ENCODE measurements at regions not wholly inside any gene's neighbourhood (a gene's known extent, or its start where the extent isn't known, plus 50 kb on each side); places are given as distances from the start of the nearest gene placed in this dataset.

DNA sequence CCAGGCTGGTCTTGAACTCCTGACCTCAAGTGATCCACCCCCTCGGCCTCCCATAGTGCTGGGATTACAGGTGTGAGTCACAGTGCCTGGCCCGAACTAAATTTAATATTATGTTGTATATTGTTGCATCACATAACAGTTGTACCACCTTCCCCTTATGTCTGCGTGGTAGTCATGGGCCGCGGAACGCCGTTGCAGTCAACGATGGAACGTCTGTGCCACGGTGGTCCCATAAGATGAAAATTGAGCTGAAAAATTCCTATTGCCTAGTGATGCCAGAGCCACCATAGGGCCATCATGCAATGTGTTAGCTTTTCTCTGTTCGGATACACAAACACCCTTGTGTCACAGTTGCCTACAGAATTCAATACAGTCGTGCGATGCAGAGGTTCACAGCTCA, 236.1 kb downstream of the TEX29 start:
- DNase-seq (ENCODE audit: low spot score), result no peak

DNA sequence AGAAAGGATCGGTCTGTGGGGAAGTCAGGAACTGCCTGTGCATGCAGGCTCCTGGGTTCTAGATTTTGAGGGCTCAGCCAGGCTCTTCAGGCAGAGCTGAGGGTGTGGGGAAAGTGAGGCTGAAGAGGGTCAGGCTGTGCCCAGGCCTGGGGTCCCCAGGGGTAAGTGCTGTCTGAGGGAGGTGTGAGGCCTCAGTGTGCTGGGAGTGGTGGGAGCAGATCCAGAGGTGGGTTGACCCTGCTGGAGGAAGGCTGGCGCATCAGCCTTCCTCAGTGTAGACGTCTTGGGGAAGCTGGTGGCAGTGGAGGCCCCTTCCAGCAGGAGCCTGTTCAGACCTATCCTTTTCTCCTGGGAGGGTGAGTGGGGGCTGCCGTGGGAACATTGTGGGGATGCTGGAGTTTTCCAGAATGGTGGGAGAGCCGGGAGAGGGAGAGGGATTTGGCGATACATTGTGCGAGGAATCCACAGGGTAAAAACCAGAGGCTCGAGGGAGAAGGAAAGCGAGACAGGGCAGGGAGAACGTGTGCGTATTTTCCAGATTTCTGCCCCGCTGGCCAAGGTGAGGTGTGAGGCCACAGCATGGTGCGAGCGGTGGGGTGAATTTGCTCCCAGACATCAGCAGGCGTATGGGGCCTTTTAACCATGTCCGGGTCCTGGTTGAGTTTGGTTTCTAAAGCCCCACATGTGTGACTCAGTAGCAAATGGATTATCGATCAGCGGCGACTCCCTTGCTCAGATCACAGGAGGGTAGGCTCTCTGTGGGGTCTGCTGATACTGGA, 237.7 kb downstream of the TEX29 start:
- DNase-seq (ENCODE audit: low spot score), result no peak

GRCh38 chr13:111558700-111559088, 238.3 kb downstream of the TEX29 start:
- no peak for DNase-seq (ENCODE audit: low spot score)

GRCh38 chr13:111559612-111560403, 239.4 kb downstream of the TEX29 start:
- DNase-seq (ENCODE audit: low spot score), result no peak

- no peak for DNase-seq (ENCODE audit: low spot score)
Observed at GRCh38 chr13:111561091-111561781, 240.8 kb downstream of the TEX29 start.

DNA sequence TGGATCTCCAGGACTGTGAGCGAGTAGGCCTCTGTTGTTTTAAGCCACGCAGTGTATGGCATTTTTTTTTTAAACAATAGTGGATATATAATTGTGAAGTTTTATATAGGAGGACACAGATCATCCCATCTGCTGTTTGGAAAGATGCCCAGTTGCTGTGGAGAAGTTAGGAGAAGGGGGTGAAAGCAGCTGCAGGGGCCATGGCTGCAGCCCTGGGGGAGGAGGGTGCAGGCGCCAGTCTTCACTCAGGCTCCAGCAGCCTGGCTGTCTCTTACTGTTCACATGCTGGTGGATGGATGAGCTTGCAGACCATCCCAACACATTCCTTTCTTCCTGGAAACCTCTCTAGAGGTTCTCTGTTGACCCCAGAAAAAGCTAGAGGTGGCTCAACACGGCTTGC, 242.3 kb downstream of the TEX29 start:
- no peak for DNase-seq (ENCODE audit: low spot score)

GRCh38 chr13:111564606-111565005, 244.2 kb downstream of the TEX29 start:
- DNase-seq (ENCODE audit: low spot score), result no peak

- DNase-seq (ENCODE audit: low spot score), result no peak
Observed at GRCh38 chr13:111565400-111565799, 245.0 kb downstream of the TEX29 start.

GRCh38 chr13:111566567-111566966, 246.1 kb downstream of the TEX29 start:
- no peak for DNase-seq (ENCODE audit: low spot score)

DNA sequence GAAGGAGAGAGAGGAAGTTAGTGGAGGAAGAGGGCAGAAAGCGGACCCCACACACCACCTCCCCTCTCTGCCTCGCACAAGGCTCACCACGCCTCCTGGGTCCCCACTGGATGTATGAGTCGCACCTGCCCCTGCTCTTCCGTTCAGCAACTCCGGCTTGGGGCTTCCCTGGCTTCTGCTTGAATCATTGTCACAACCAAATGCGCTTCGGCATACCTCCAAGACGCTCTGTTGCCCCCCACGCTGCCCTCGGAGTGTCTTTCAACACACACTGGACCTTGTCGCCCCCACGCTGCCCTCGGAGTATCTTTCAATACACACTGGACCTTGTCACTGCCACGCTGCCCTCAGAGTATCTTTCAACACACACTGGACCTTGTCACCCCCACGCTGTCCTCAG, 247.2 kb downstream of the TEX29 start:
- no peak for DNase-seq (ENCODE audit: low spot score)

- no peak for DNase-seq (ENCODE audit: low spot score)
Observed at GRCh38 chr13:111568290-111568689, 247.8 kb downstream of the TEX29 start.

DNA sequence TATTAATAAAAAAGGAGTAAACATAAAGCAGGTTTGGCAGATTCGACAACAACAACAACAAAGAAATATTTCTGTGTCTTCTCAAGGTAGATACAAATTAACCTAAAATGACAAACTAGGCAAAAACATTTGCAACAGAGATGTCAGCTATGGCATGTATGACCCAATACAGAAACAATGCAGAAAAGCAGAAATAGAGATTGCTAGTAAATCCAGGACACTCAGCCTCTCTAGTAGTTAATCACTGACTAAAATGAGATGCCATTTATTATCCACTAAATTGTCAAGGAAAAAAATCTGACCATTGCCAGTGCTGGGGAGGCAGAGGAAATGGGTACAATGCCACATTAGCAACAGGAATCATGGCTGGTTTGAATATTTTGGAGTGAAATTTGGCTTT, 250.5 kb downstream of the TEX29 start:
- no peak for DNase-seq (ENCODE audit: low spot score)

- DNase-seq (ENCODE audit: low spot score), result no peak
Observed at GRCh38 chr13:111572956-111573761, 252.7 kb downstream of the TEX29 start.

- DNase-seq (ENCODE audit: low spot score), result no peak
Observed at GRCh38 chr13:111573801-111574200, 253.4 kb downstream of the TEX29 start.

- DNase-seq (ENCODE audit: low spot score), result no peak
Observed at GRCh38 chr13:111575276-111575675, 254.8 kb downstream of the TEX29 start.

DNA sequence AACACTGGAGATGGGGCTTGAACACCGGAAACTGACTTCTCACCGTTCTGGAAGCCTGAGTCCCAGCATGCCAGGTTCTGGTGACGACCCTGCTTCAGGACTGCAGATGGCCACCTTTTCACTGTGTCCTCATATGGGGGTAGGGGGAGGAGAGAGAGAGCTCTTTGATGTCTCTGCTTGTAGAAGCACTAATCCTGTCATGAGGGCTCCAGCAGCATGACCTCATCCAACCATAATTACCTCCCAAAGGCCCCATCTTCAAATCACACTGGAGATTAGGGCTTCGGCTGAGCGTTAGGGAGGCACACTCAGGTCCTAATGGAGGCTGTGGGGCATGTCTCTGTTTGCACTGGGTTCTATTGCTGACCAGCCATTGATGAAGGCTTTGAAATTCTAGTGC, 255.3 kb downstream of the TEX29 start:
- no peak for DNase-seq (ENCODE audit: low spot score)

- no peak for DNase-seq (ENCODE audit: low spot score)
Observed at GRCh38 chr13:111577208-111577828, 256.9 kb downstream of the TEX29 start.

- no peak for DNase-seq (ENCODE audit: low spot score)
Observed at GRCh38 chr13:111577956-111578605, 257.6 kb downstream of the TEX29 start.

GRCh38 chr13:111584101-111584672, 263.7 kb downstream of the TEX29 start:
- peak; percentile 83 for DNase-seq (ENCODE audit: low spot score)

DNA sequence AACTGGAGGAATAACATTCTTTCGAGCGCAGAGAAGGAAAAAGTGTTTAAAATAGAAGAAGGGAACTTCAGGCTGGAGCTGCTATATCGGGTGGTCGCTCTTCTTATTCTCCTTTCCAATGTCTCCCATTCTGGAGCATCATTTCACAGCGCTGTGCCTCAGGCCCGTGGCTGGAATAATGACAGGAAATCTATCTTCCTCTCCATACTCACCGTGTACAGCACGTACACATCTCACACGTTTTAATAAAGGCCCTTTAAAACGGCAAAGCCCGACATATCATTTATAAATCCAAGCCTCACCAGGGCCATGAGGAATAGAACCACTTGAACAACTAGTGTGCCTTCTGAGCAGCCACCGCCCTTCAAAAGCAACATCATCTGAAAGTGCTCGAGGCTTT, 264.4 kb downstream of the TEX29 start:
- no peak for DNase-seq (ENCODE audit: low spot score)

All from A172 (cell line).